PC-9 (cell line): ENCODE measurements at regions not wholly inside any gene's neighbourhood (a gene's known extent, or its start where the extent isn't known, plus 50 kb on each side); places are given as distances from the start of the nearest gene placed in this dataset.

Experiments used
- CTCF ChIP-seq: fragments of 200-600 bp; sonication (generic); conservative IDR thresholded peaks from 2 replicates; pipeline ENCODE4 v1.6.1; 2017; ENCODE audit warnings: mixed run types, antibody characterized with exemption, mild to moderate bottlenecking, moderate library complexity
- EZH2 ChIP-seq: fragments of 200-600 bp; sonication (generic); IDR thresholded peaks from 2 replicates; pipeline ENCODE4 v1.8.0; 2017; ENCODE audit warnings: antibody characterized with exemption, low read depth

DNA sequence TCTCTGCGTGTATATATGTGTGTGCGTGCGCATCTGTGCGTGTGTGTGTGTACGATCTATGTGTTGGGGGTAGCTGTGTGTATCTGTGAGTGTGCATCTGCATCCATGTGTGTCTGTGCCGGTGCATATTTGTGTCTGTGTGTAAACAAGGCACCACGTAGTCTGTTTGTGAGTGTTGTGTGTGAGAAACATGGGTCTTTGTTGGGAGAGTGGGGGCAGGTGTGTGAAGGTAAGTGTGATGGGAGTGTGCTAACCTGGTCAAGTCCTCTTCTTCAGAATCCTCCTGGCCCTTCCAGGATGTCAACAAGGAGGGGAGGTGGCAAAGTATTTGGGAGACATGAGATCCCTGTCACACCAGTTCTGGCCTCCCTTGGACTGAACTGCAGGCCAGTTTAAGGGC, 87.2 kb downstream of the HIF1AN start:
- TF ChIP-seq CTCF (no peak), EZH2 (no peak)
